ENCODE measurements at regions not wholly inside any gene's neighbourhood (a gene's known extent, or its start where the extent isn't known, plus 50 kb on each side); places are given as distances from the start of the nearest gene placed in this dataset.

- TF ChIP-seq CTCF (IDR thresholded peaks at IDR 0.05), result no peak
Measured at GRCh38 chr15:99907698-99908097, 174.5 kb upstream of the LYSMD4 start.

- TF ChIP-seq CTCF (IDR thresholded peaks at IDR 0.05), result no peak
Measured at GRCh38 chr15:99906793-99907192, 173.6 kb upstream of the LYSMD4 start.

- TF ChIP-seq CTCF (IDR thresholded peaks at IDR 0.05), result no peak
Measured at GRCh38 chr15:99906311-99906710, 173.1 kb upstream of the LYSMD4 start.

GRCh38 chr15:99902248-99902928 lies 169.2 kb upstream of the LYSMD4 start:
- TF ChIP-seq CTCF (IDR thresholded peaks at IDR 0.05), result no peak

GRCh38 chr15:99895956-99896311 lies 162.7 kb upstream of the LYSMD4 start:
- no peak for TF ChIP-seq CTCF (IDR thresholded peaks at IDR 0.05)

- TF ChIP-seq CTCF (IDR thresholded peaks at IDR 0.05), result no peak
Measured at GRCh38 chr15:99895189-99895955, 162.1 kb upstream of the LYSMD4 start.

GRCh38 chr15:99878835-99879234 lies 145.6 kb upstream of the LYSMD4 start:
- TF ChIP-seq CTCF (IDR thresholded peaks at IDR 0.05), result no peak

All from LNCAP (cell line).